Peyer's patch (tissue), 4 donors: ENCODE measurements at regions not wholly inside any gene's neighbourhood (a gene's known extent, or its start where the extent isn't known, plus 50 kb on each side); places are given as distances from the start of the nearest gene placed in this dataset.

ENCODE experiments used
- POLR2A ChIP-seq, 2 donors: fragments of 450-650 bp; IDR thresholded peaks; one replicate each; pipeline ENCODE4 v1.5.1; 2017; ENCODE audit warnings: antibody characterized with exemption in 2 of 2, mild to moderate bottlenecking in 2 of 2, moderate library complexity in 2 of 2
- TF ChIP-seq, protein P1 (sequence below), 6 experiments: fragments of 450-650 bp in 4 of 6; fragments of 200-600 bp in 2 of 6; sonication (generic) in 1 of 6; IDR thresholded peaks; one replicate each; pipeline ENCODE4 v1.5.1; 2017 to 2019; ENCODE audit warnings: antibody characterized with exemption in 6 of 6, mild to moderate bottlenecking in 3 of 6, moderate library complexity in 1 of 6

GRCh38 chr15:77535845-77536244 lies 96.9 kb downstream of the LINGO1 start:
- TF ChIP-seq, protein P1, sequence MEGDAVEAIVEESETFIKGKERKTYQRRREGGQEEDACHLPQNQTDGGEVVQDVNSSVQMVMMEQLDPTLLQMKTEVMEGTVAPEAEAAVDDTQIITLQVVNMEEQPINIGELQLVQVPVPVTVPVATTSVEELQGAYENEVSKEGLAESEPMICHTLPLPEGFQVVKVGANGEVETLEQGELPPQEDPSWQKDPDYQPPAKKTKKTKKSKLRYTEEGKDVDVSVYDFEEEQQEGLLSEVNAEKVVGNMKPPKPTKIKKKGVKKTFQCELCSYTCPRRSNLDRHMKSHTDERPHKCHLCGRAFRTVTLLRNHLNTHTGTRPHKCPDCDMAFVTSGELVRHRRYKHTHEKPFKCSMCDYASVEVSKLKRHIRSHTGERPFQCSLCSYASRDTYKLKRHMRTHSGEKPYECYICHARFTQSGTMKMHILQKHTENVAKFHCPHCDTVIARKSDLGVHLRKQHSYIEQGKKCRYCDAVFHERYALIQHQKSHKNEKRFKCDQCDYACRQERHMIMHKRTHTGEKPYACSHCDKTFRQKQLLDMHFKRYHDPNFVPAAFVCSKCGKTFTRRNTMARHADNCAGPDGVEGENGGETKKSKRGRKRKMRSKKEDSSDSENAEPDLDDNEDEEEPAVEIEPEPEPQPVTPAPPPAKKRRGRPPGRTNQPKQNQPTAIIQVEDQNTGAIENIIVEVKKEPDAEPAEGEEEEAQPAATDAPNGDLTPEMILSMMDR (IDR thresholded peaks at IDR 0.05): no peak
- no peak for TF ChIP-seq POLR2A (IDR thresholded peaks at IDR 0.05)
